RCC 7860 (cell line): ENCODE measurements at regions not wholly inside any gene's neighbourhood (a gene's known extent, or its start where the extent isn't known, plus 50 kb on each side); places are given as distances from the start of the nearest gene placed in this dataset.
"Not testable (repeated sequence)": the region's sequence is repeated elsewhere in the genome, so short reads cannot be mapped to it uniquely, and the experiment has no call there.

Experiments used
- DNase-seq: peaks from one replicate; pipeline ENCODE4 v3.0.0-alpha.2; 2015; ENCODE audit warnings: low spot score
- FAIRE-seq: peaks from 2 replicates; lab custom pipeline; 2012; peaks lifted over from hg19 to GRCh38; lab: Jason Lieb, UNC

DNA sequence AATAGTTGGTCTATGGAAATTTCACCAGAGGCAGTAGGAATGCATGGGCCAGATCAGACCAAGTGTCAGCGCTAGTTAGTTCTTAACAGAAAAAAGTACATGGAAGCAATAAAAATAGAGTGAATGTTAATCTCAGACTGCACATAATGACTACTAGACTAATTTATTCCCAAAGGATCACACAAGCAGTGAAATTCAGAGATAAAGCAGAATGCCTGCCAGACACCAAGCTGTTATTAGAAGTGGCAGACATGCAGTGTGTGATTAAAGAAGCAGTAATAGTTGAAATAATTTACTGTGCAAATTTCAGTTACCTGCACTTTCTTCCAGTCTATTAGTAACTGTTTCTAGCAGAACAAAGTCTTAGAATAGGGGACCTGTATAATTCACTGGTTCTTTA, 1024.2 kb downstream of the CDH9 start:
- DNase-seq (no peak), FAIRE-seq (no peak)

DNA sequence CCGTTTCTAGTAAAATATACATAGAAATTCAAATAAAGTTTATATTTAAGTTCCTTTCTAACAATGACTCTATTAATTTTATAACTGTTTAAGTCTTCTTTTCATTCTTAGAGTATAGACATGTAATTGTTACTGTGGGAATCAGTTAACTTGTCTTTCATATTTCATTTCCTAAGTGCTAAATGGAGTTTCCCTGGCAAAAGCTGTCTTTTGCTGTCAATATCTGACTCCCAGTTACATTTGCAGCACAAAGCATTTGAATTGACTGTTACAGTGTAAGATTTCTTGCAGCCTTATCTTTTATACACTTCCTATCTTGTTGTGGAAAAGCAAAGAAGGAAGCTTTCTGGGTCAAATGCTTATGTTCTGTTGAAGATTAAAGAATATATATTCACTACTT, 1026.3 kb downstream of the CDH9 start:
- FAIRE-seq (peak; percentile 55), DNase-seq (no peak)

GRCh38 chr5:26009742-26010141, 1028.6 kb downstream of the CDH9 start:
- FAIRE-seq (no peak), DNase-seq (no peak)

- no peak for FAIRE-seq
- DNase-seq, result no peak
Observed at GRCh38 chr5:26003966-26004365, 1034.4 kb downstream of the CDH9 start.

DNA sequence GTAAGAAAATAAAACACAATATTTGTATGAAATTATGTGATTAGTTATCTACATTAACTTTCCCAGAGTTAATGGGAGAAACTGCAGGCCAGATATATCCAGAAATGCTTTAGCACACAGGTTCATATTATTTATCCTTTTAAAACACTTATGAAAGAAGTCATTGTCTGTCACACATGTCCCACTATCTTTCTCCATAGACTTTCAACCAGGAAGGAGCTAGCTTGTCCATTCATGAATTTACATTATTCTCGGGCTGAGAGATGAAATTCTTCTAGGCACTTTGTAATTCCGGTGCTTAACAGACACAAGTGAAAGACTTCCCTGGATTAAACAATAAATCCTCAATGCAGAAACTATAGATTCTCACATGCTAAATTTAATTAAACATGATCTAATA, 1043.2 kb downstream of the CDH9 start:
- DNase-seq, result no peak

GRCh38 chr5:25993701-25994100, 1044.7 kb downstream of the CDH9 start:
- FAIRE-seq (no peak), DNase-seq (no peak)

More for the DNA sequence above, 1043.2 kb downstream of the CDH9 start:
- no peak for FAIRE-seq

GRCh38 chr5:25991639-25992038, 1046.7 kb downstream of the CDH9 start:
- FAIRE-seq, result no peak
- DNase-seq, result no peak

DNA sequence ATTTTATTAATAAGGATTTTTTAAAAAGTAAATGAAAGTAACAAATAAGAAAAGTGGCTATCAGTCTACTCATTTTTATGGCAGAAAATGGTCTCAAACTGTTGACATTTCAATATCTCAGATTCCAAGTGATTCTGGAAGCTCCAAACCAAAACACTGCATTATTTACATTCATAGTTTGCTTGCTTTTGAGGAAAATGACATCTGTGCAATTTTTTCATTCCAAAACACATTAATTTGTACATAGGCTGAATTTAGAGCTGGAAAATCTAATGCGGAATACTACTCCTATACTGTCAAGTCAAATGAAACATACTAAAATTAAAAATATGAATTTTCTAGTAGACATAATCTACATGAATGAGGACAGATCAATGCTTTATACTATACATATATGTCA, 1047.6 kb downstream of the CDH9 start:
- FAIRE-seq (no peak), DNase-seq (no peak)

GRCh38 chr5:25979086-25979485, 1059.3 kb downstream of the CDH9 start:
- no peak for FAIRE-seq
- DNase-seq, result no peak

GRCh38 chr5:25975885-25976284, 1062.5 kb downstream of the CDH9 start:
- FAIRE-seq, result no peak
- no peak for DNase-seq

- DNase-seq, result no peak
- no peak for FAIRE-seq
Observed at GRCh38 chr5:25974451-25974850, 1063.9 kb downstream of the CDH9 start.

GRCh38 chr5:25970906-25971489, 1067.4 kb downstream of the CDH9 start:
- DNase-seq (no peak), FAIRE-seq (no peak)

DNA sequence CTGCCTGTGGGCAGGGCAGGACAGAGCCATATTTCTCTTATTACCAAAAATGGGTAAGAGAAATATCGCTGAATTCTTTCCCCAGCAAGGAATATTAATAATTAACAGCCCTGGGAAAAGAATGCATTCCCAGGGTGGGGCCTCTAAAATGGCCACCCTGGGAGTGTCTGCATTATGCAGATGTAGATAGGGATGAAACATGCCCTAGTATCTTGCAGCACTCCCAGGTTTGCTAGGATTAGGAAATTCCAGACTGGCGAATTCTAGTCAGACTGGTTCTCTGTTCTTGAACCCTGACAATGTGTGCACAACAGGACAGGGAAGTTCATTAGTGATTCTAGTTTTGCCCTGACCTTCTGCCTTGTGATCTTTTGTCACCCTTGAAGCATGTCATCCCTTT, 1069.3 kb downstream of the CDH9 start:
- not testable (repeated sequence) for FAIRE-seq, DNase-seq

- DNase-seq, result no peak
- FAIRE-seq, result no peak
Observed at GRCh38 chr5:25964009-25964372, 1074.4 kb downstream of the CDH9 start.

DNA sequence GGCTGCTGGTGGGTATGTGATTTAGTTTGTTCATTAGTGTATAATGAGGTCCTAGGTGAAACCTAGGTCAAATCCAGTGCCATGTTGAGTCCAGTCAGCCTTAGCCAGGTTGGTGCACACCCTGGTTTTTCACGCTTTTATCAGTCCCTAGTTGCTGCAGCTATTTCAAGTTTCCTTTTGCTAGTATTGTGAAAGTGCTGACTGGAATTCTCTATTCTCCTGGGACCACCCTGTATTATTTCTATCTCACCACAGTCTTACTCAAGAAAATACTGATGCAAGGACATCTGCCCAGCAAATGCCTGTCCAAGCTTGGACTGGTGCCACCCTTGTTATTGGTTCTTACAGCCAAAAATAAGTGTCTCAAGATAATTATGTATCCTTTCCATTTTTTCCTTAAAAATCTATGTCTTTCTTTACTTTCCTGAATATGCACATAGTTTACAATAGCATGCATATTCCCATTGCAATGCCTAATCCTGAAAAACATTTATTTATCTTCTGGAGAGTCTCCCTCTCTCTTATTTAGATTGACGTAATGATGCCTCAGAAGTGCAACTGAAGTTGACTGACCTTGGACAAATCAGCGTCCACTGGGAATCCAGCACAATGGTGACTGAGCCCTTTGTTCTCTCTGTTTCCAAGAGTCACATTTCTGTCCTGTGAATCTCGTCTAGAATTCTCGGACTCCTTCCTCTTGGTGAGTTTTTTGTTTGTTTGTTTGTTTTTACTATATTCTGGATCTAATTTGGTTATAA, 1075.0 kb downstream of the CDH9 start:
- no peak for FAIRE-seq
- DNase-seq, result no peak

DNA sequence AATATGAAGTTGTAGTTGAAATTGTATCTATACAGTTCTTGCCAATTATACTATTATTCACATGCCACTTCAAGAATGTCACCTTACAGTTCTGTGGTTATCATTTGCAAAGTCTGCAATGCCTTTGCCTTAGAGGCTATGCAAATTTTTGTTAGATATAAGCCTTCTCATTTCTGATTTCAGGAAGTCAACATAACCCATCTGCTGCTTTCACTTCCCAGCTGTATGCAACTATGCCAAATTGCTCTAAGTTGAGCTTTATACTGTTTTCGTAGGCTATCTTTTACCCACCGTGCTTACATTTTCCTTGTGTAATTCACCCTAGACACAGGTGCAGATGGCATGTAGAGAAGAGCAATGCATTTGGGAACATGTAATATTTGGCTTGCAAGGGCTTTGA, 1083.0 kb downstream of the CDH9 start:
- FAIRE-seq, result no peak
- no peak for DNase-seq

DNA sequence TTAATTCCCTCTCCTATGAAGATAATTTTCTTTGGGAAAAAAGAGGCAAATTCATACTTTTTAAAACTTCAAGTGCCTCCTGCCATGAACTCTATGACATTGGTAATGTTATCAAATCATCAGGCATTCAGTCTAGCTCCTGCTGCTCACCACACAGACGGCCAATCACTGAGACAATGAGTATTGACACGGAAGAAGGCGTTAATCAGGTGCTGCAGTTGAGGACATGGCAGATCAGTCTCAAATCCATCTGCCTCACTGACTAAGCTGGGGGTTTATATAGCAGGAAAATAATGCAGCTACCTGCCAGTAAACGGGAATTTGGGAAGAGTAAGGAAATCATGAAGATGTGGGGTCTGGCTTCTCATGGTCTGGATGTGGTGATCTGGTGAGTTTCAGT, 1087.7 kb downstream of the CDH9 start:
- no peak for FAIRE-seq
- no peak for DNase-seq

DNA sequence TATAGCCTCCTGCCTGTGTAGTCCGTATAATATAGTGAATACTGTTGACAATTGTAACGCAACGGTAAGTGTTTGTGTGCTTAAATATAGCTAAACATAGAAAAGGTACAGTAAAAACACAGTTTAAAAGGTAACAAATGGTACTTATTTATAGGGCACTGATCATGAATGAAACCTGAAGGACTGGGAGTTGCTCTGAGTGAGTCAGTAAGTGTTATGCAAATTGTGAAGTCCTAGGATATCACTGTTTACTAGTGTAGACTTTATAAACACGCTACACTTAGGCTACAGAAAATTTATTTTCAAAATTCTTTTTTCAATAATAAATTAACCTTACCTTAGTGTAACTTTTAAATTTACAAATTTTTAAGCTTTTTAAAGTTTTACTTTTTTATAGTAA, 1090.1 kb downstream of the CDH9 start:
- DNase-seq, result no peak
- peak; percentile 66 for FAIRE-seq

DNA sequence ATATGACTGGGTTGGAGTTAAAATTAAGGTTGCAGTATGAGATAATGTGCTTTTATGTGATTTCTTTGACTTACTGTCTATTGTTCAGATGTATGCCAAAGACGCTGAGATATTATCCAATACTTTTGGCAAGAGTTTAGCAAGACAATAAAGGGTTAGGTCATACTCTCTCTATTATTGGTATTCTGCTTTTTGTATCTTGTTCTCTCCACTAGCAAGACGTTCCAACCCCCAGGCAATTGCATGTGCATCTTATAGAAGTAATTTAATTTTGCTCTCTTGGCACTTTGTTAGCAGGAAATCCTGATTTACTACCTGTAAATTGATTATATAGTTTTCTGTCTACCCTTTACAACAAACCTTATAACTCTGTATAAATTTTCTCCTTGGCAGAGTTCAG, 1093.6 kb downstream of the CDH9 start:
- DNase-seq (no peak), FAIRE-seq (no peak)

DNA sequence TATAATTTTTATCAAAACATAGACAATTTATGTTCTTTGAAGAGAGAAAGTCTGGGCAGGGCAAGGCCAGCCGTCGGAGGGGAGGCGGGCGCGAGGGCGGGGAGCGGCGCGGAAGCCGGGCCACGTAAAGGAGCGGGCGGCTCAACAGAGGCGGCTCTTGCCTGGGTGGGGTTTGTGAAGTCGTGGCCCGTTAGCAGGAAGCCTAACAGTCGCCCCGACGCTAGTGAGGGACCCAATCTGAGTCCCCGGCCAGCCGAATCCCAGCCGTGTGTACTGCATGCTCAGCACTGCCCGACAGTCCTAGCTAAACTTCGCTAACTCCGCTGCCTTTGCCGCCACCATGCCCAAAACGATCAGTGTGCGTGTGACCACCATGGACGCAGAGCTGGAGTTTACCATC, 1129.2 kb downstream of the CDH9 start:
- FAIRE-seq (no peak), DNase-seq (no peak)

- FAIRE-seq (no peak), DNase-seq (no peak)
Observed at GRCh38 chr5:25905646-25906045, 1132.7 kb downstream of the CDH9 start.

- no peak for DNase-seq
- FAIRE-seq, result no peak
Observed at GRCh38 chr5:25892211-25892610, 1146.2 kb downstream of the CDH9 start.

DNA sequence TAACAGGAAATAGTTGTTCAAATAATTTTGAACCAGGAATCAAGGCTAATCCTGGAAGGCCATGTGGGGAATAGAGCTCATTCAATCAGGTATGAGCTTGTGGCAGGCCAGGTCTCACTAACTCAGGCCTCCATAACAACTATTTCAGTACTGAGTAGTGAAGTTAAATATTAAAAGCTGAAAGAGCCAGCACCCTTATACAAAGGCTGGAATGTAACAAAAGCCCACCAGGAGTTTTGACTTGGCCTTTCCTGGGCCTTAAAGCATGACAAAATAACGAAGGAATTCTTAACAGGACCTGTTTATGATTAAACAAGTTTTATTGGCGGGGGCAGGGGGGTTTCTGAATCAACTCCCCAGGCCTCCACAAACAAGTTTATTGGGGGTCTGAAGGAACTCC, 1146.7 kb downstream of the CDH9 start:
- FAIRE-seq (no peak), DNase-seq (no peak)
